GM12872 (cell line): ENCODE measurements at regions not wholly inside any gene's neighbourhood (a gene's known extent, or its start where the extent isn't known, plus 50 kb on each side); places are given as distances from the start of the nearest gene placed in this dataset.

Experiments
- TF ChIP-seq, protein P1 (sequence below): IDR thresholded peaks from 3 replicates; pipeline ENCODE4 v1.5.1; 2011; ENCODE audit warnings: low read depth, mild to moderate bottlenecking, low read length, moderate library complexity; ENCODE audit not compliant: insufficient read depth

DNA sequence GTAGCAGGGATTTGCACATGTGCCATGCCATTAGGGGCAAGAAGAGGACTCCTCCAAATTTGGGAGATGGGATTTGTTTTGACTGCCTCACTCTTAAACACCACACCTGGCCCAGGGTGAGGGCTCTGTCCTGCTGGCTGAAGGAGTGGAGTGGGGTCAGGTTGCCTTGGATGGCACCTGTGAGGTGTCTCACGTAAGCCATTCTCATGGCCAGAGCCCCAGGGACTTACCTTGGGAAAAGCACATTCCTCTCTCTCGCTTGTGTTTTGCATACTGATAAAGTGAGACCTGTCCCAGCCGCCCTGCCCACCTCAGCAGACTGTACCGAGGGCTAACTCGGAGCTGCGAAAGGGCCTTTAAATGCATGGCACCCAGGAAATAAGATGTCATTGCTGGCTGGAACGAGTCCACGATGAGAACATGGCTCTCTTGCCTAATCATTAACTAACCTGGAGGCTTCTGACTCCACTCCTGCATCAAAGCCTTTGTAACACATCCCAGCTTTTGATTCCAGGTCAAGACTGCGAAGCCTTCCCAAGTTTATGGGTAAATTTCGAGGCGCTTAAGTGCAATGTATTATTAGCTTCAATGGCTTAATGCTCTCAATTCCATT is 184.0 kb upstream of the RNF32 start:
- TF ChIP-seq, protein P1, sequence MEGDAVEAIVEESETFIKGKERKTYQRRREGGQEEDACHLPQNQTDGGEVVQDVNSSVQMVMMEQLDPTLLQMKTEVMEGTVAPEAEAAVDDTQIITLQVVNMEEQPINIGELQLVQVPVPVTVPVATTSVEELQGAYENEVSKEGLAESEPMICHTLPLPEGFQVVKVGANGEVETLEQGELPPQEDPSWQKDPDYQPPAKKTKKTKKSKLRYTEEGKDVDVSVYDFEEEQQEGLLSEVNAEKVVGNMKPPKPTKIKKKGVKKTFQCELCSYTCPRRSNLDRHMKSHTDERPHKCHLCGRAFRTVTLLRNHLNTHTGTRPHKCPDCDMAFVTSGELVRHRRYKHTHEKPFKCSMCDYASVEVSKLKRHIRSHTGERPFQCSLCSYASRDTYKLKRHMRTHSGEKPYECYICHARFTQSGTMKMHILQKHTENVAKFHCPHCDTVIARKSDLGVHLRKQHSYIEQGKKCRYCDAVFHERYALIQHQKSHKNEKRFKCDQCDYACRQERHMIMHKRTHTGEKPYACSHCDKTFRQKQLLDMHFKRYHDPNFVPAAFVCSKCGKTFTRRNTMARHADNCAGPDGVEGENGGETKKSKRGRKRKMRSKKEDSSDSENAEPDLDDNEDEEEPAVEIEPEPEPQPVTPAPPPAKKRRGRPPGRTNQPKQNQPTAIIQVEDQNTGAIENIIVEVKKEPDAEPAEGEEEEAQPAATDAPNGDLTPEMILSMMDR: no peak

GRCh38 chr7:156456032-156456431 is 184.5 kb upstream of the RNF32 start:
- TF ChIP-seq, protein P1: no peak

DNA sequence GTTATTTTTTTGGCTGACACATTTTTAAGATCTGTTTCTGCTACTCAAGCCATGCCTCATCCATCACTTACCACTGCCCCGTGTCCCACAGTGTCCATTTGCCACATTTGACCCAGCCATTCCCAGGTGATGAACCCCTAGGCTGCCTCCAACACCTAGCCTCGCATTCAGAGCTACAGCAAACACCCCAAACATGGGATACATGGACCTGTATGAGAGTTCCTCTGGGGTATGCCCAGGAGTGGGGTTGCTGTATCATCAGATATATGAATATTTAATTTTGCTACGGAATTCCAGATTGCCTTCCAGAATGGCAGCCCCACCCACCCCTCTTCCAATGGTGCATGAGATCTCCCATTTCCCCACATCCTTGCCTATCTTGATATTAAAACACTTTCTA is 190.1 kb upstream of the RNF32 start:
- TF ChIP-seq, protein P1: no peak

- TF ChIP-seq, protein P1: no peak
Observed at GRCh38 chr7:156448918-156449317, 191.7 kb upstream of the RNF32 start.

DNA sequence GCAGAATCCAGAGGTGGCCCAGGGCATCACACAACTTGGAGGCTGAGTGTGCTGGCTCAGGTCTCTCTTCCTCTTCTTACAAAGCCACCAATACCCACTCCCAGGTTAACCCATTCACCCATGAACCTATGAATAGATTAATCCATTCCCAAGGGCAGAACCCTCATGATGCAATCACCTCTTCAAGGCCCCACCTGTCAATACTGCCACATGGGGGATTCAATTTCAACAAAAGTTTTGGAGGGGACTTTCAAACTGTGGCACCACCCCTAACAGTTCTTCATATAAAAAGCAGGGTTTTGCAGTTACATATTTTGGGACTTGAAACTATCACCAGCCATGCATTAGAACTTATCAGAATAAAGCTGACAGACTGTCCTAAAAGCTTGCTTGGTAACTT is 193.6 kb upstream of the RNF32 start:
- TF ChIP-seq, protein P1: no peak

GRCh38 chr7:156445997-156446761 is 194.4 kb upstream of the RNF32 start:
- TF ChIP-seq, protein P1: no peak

DNA sequence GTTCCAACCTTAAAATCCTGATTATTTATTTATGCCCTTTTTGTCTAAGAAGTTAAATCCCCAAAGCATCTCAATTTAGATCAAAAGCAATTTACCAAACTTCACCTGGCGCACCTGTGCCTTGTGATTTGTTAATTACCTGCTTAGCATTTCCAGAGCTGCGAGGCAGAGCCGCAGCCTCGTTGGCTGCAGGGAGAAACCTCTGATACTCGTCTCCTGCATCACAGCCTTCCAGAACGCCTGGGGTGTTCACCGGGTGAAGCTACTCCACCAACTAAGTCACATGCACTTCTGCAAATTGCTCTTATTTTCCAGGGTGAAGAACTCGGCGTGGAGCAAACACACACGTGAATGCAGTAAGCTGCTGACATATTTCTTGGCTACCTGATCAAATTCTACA is 198.1 kb upstream of the RNF32 start:
- TF ChIP-seq, protein P1: no peak
